ENCODE measurements at regions not wholly inside any gene's neighbourhood (a gene's known extent, or its start where the extent isn't known, plus 50 kb on each side); places are given as distances from the start of the nearest gene placed in this dataset.

GRCh38 chr6:167648501-167649278, 178.0 kb upstream of the AFDN start:
- Histone ChIP-seq H3K4me1 (ENCODE audit: insufficient read depth) (no peaks in the 10 kb centered on the region), H3K36me3 (replicated peaks; ENCODE audit: insufficient read depth, low read depth) (no peaks in the 10 kb centered on the region), H2AFZ (no peak overlapping the region), H4K20me1 (ENCODE audit: insufficient read depth, poor library complexity, severe bottlenecking) (no peaks in the 10 kb centered on the region), H3K4me3 (no peak overlapping the region), H3K4me2 (no peak overlapping the region), H3K27ac (peak overlapping the region; percentile 40), H3K9me3 (ENCODE audit: low read depth) (no peaks in the 10 kb centered on the region), H3K79me2 (no peaks in the 10 kb centered on the region), H3K27me3 (no peaks in the 10 kb centered on the region), H3K9me2 (replicated peaks; ENCODE audit: insufficient read depth) (no peaks in the 10 kb centered on the region)
- 93% methylated on average over 13 of the region's 13 CpGs for WGBS (ENCODE audit: low lambda C conversion rate, missing lambda C conversion rate)
- no peak for TF ChIP-seq CTCF (IDR thresholded peaks at IDR 0.05; ENCODE audit: poor library complexity)
- no peak for TF ChIP-seq EZH2phosphoT487 (IDR thresholded peaks at IDR 0.05; ENCODE audit: low read depth, severe bottlenecking, unreplicated experiment)
- TF ChIP-seq EZH2 (IDR thresholded peaks at IDR 0.05; ENCODE audit: borderline replicate concordance), result no peak
- DNase-seq (ENCODE audit: low spot score), result no peak

- DNase-seq (ENCODE audit: low spot score), result no peak
- H2AFZ ChIP-seq, result no peak overlapping the region
- no peaks in the 10 kb centered on the region for H3K4me1 ChIP-seq (ENCODE audit: insufficient read depth)
- no peaks in the 10 kb centered on the region for H3K27me3 ChIP-seq
- WGBS (ENCODE audit: low lambda C conversion rate, missing lambda C conversion rate), result 90% methylated on average over 8 of the region's 8 CpGs
- no peak overlapping the region for H3K4me3 ChIP-seq
- H3K27ac ChIP-seq, result no peak overlapping the region
- TF ChIP-seq EZH2 (IDR thresholded peaks at IDR 0.05; ENCODE audit: borderline replicate concordance) (no peak), EZH2phosphoT487 (IDR thresholded peaks at IDR 0.05; ENCODE audit: low read depth, severe bottlenecking, unreplicated experiment) (no peak), CTCF (IDR thresholded peaks at IDR 0.05; ENCODE audit: poor library complexity) (no peak)
- no peaks in the 10 kb centered on the region for H4K20me1 ChIP-seq (ENCODE audit: insufficient read depth, poor library complexity, severe bottlenecking)
- H3K9me2 ChIP-seq (replicated peaks; ENCODE audit: insufficient read depth), result no peaks in the 10 kb centered on the region
- no peaks in the 10 kb centered on the region for H3K36me3 ChIP-seq (replicated peaks; ENCODE audit: insufficient read depth, low read depth)
- H3K4me2 ChIP-seq, result no peak overlapping the region
- no peaks in the 10 kb centered on the region for H3K79me2 ChIP-seq
- no peaks in the 10 kb centered on the region for H3K9me3 ChIP-seq (ENCODE audit: low read depth)
Measured at GRCh38 chr6:167649476-167649875, 177.2 kb upstream of the AFDN start.

GRCh38 chr6:167650730-167651317, 175.9 kb upstream of the AFDN start:
- no peaks in the 10 kb centered on the region for H3K9me3 ChIP-seq (ENCODE audit: low read depth)
- no peak overlapping the region for H3K27ac ChIP-seq
- no peaks in the 10 kb centered on the region for H3K79me2 ChIP-seq
- no peaks in the 10 kb centered on the region for H3K27me3 ChIP-seq
- H3K4me2 ChIP-seq, result no peak overlapping the region
- DNase-seq (ENCODE audit: low spot score), result no peak
- no peaks in the 10 kb centered on the region for H3K9me2 ChIP-seq (replicated peaks; ENCODE audit: insufficient read depth)
- H3K4me1 ChIP-seq (ENCODE audit: insufficient read depth), result no peaks in the 10 kb centered on the region
- TF ChIP-seq EZH2phosphoT487 (IDR thresholded peaks at IDR 0.05; ENCODE audit: low read depth, severe bottlenecking, unreplicated experiment) (no peak), CTCF (IDR thresholded peaks at IDR 0.05; ENCODE audit: poor library complexity) (no peak), EZH2 (IDR thresholded peaks at IDR 0.05; ENCODE audit: borderline replicate concordance) (no peak)
- no peaks in the 10 kb centered on the region for H3K36me3 ChIP-seq (replicated peaks; ENCODE audit: insufficient read depth, low read depth)
- no peak overlapping the region for H3K4me3 ChIP-seq
- 61% methylated on average over 12 of the region's 12 CpGs for WGBS (ENCODE audit: low lambda C conversion rate, missing lambda C conversion rate)
- no peaks in the 10 kb centered on the region for H4K20me1 ChIP-seq (ENCODE audit: insufficient read depth, poor library complexity, severe bottlenecking)
- H2AFZ ChIP-seq, result no peak overlapping the region

Data from hepatocyte (in vitro differentiated cells).